ENCODE measurements at regions not wholly inside any gene's neighbourhood (a gene's known extent, or its start where the extent isn't known, plus 50 kb on each side); places are given as distances from the start of the nearest gene placed in this dataset.
"Not testable (repeated sequence)": the region's sequence is repeated elsewhere in the genome, so short reads cannot be mapped to it uniquely, and the experiment has no call there.

GRCh38 chr6:26961236-26961635 is 286.3 kb upstream of the PRSS16 start:
- not testable (repeated sequence) for TF ChIP-seq CTCF (optimal IDR thresholded peaks at IDR 0.05 in 1 of 3, IDR thresholded peaks at IDR 0.05 in 1 of 3, conservative IDR thresholded peaks at IDR 0.05 in 1 of 3; ENCODE audit: extremely low read depth in 1 of 3, insufficient read depth in 2 of 3, low read length in 3 of 3); EZH2 (IDR thresholded peaks at IDR 0.05; ENCODE audit: low read length)
